ENCODE measurements at regions not wholly inside any gene's neighbourhood (a gene's known extent, or its start where the extent isn't known, plus 50 kb on each side); places are given as distances from the start of the nearest gene placed in this dataset.

GRCh38 chr1:88070956-88071355, 613.1 kb upstream of the PKN2 start:
- H3K4me3 ChIP-seq (ENCODE audit: low read depth, low read length): no peak overlapping the region
- TF ChIP-seq CTCF (IDR thresholded peaks at IDR 0.05; ENCODE audit: insufficient read depth, low read depth, low read length, missing control alignments): no peak
- DNase-seq (ENCODE audit: low read depth): no peak

- no peak for TF ChIP-seq CTCF (IDR thresholded peaks at IDR 0.05; ENCODE audit: insufficient read depth, low read depth, low read length, missing control alignments)
- DNase-seq (ENCODE audit: low read depth): no peak
- H3K4me3 ChIP-seq (ENCODE audit: low read depth, low read length): no peak overlapping the region
Measured at GRCh38 chr1:88074661-88075060, 609.4 kb upstream of the PKN2 start.

GRCh38 chr1:88075813-88076212, 608.3 kb upstream of the PKN2 start:
- no peak overlapping the region for H3K4me3 ChIP-seq (ENCODE audit: low read depth, low read length)
- TF ChIP-seq CTCF (IDR thresholded peaks at IDR 0.05; ENCODE audit: insufficient read depth, low read depth, low read length, missing control alignments): no peak
- DNase-seq (ENCODE audit: low read depth): no peak

GRCh38 chr1:88079036-88079435, 605.0 kb upstream of the PKN2 start:
- no peak for TF ChIP-seq CTCF (IDR thresholded peaks at IDR 0.05; ENCODE audit: insufficient read depth, low read depth, low read length, missing control alignments)
- no peak overlapping the region for H3K4me3 ChIP-seq (ENCODE audit: low read depth, low read length)
- DNase-seq (ENCODE audit: low read depth): no peak

- TF ChIP-seq CTCF (IDR thresholded peaks at IDR 0.05; ENCODE audit: insufficient read depth, low read depth, low read length, missing control alignments): no peak
- no peak overlapping the region for H3K4me3 ChIP-seq (ENCODE audit: low read depth, low read length)
- DNase-seq (ENCODE audit: low read depth): no peak
Measured at GRCh38 chr1:88080875-88081274, 603.2 kb upstream of the PKN2 start.

- no peak overlapping the region for H3K4me3 ChIP-seq (ENCODE audit: low read depth, low read length)
- TF ChIP-seq CTCF (IDR thresholded peaks at IDR 0.05; ENCODE audit: insufficient read depth, low read depth, low read length, missing control alignments): no peak
- no peak for DNase-seq (ENCODE audit: low read depth)
Measured at GRCh38 chr1:88088481-88088880, 595.6 kb upstream of the PKN2 start.

- DNase-seq (ENCODE audit: low read depth): no peak
- H3K4me3 ChIP-seq (ENCODE audit: low read depth, low read length): no peak overlapping the region
- TF ChIP-seq CTCF (IDR thresholded peaks at IDR 0.05; ENCODE audit: insufficient read depth, low read depth, low read length, missing control alignments): no peak
Measured at GRCh38 chr1:88089961-88090360, 594.1 kb upstream of the PKN2 start.
